GM12874 (cell line): ENCODE measurements at regions not wholly inside any gene's neighbourhood (a gene's known extent, or its start where the extent isn't known, plus 50 kb on each side); places are given as distances from the start of the nearest gene placed in this dataset.

ENCODE experiments used
- CTCF ChIP-seq: IDR thresholded peaks from 2 replicates; pipeline ENCODE4 v1.5.1; 2011; ENCODE audit warnings: low read depth, mild to moderate bottlenecking, control low read depth, low read length, moderate library complexity; ENCODE audit not compliant: insufficient read depth

- TF ChIP-seq CTCF = no peak
These were observed 112.7 kb downstream of the GJA1 start for GRCh38 chr6:121548131-121548530.

DNA sequence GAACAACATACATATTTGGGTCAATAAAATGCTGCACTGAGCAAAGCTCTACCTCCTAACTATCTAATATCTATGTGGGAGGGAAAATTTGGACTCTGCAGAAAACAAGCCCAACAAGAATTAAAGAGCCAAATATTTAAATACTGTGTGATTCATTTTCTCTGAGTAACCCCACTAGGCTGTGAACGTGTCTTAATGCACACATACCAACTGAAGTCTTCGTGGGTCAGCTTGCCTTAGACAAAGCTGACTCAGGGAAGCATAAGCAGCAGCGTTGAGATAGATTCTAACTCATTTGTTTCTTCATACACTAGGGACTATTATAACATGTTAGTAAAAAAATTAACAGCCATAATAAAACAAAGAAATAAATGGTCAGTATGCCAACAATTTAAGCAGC, 114.3 kb downstream of the GJA1 start:
- no peak for TF ChIP-seq CTCF

DNA sequence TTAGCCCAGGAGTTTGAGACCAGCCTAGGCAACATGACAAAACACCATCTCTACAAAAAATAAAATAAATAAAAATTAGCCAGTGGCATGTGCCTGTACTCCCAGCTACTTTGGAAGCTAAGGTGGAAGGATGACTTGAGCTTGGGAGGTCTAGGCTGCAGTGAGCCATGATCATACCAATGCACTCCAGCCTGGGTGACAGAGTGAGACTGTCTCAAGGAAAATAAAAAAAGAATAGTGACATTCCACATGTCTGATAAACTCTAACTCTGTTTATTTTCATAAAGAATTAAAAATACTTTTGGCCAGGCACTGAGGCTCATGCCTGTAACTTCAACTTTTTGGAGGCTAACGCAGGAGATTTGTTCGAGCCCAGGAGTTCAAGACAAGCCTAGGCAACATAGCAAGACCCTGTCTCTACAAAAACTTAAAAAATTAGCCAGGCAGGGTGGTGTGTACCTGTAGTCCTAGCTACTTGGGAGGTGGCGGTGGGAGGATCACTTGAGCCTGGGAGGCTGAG, 115.1 kb downstream of the GJA1 start:
- TF ChIP-seq CTCF = no peak

GRCh38 chr6:121555201-121555600, 119.8 kb downstream of the GJA1 start:
- TF ChIP-seq CTCF = no peak

- no peak for TF ChIP-seq CTCF
These were observed 121.9 kb downstream of the GJA1 start for GRCh38 chr6:121557146-121557940.

DNA sequence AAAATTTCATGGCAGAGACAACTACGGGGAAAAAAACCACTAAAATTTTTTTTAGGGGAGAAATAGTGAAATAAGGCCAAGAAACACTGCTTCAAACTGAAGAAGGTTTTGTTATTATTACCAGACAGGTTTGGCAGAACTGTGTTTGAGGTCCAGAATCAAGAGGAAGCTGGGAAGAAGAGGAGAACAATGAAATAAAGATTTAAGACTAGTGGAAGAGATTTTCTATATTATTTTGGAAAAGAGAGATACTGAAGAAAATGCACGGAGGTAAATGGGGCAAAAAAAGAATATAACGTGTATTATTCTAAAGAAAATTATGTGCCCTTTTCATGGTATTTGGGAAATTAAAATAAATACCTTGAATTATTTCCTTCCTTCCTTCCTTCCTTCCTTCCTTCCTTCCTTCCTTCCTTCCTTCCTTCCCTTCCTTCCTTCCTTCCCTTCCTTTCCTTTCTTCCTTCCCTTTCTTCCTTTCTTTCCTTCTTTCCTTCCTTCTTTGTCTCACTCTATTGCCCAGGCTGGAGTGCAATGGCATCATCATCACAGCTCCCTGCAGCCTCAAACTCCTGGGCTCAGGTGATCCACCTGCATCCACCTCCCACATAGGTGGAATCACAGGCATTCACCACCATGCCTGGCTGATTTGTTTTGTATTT, 124.3 kb downstream of the GJA1 start:
- TF ChIP-seq CTCF = no peak

- no peak for TF ChIP-seq CTCF
These were observed 125.0 kb downstream of the GJA1 start for GRCh38 chr6:121560476-121560875.
